HepG2 (cell line): ENCODE measurements at regions not wholly inside any gene's neighbourhood (a gene's known extent, or its start where the extent isn't known, plus 50 kb on each side); places are given as distances from the start of the nearest gene placed in this dataset.

Experiments
- ATAC-seq: fragments of 200-7000 bp; cut with Tn5 transposase; 3 replicates; pipeline ENCODE4 v1.9.1; 2020; ENCODE audit warnings: mild to moderate bottlenecking, moderate library complexity
- BruUV-seq: library from RNA; stranded (reverse); fragments of 400-500 nt; replicated peaks from 2 replicates; lab custom pipeline; 2021; lab: Mats Ljungman, UMichigan
- CTCF ChIA-PET: fragments of 300-600 bp; formaldehyde crosslinking; extraction: SDS; loops from one replicate; lab custom pipeline; 2021; ENCODE audit warnings: low total read pairs, inconsistent platforms, low intra/inter-chr PET ratio; lab: Yijun Ruan, JAX
- POLR2A ChIA-PET: fragments of 350-600 bp; sonication (Branson Sonifier 250); formaldehyde crosslinking; loops from one replicate; lab custom pipeline; 2020; ENCODE audit warnings: antibody characterized with exemption, inconsistent platforms; lab: Yijun Ruan, JAX
- DNase-seq: peaks from one replicate; pipeline ENCODE4 v3.0.0-alpha.2; 2015; ENCODE audit warnings: low spot score
- FAIRE-seq: peaks from 3 replicates; lab custom pipeline; 2011; peaks lifted over from hg19 to GRCh38; lab: Jason Lieb, UNC
- H2AFZ ChIP-seq: one replicate; pipeline ENCODE4 v1.6.1; 2011; ENCODE audit warnings: low read length, inconsistent platforms
- H3K27ac ChIP-seq: fragments of 300-600 bp; 3 replicates; pipeline ENCODE4 v1.8.0; 2011; ENCODE audit warnings: mixed run types, mild to moderate bottlenecking, mixed read lengths, low read length, inconsistent platforms; ENCODE audit not compliant: insufficient read depth; ENCODE audit errors: extremely low read length
- H3K27me3 ChIP-seq, 2 experiments: fragments of 200-600 bp in 1 of 2; 2 replicates in 1 of 2; 3 replicates in 1 of 2; pipeline versions ENCODE4 v1.6.0 to v1.8.0; 2011; ENCODE audit warnings: low read length in 2 of 2, mild to moderate bottlenecking in 2 of 2, moderate library complexity in 2 of 2, inconsistent platforms in 1 of 2; ENCODE audit not compliant: insufficient read depth in 2 of 2, control insufficient read depth in 1 of 2
- H3K36me3 ChIP-seq, 2 experiments: fragments of 200-600 bp in 1 of 2; replicated peaks in 1 of 2; 2 replicates in 1 of 2; 3 replicates in 1 of 2; pipeline versions ENCODE4 v1.5.1 to v1.8.0; 2011; ENCODE audit warnings: low read length in 2 of 2, inconsistent platforms in 1 of 2; ENCODE audit not compliant: insufficient read depth in 2 of 2, control insufficient read depth in 1 of 2
- H3K4me1 ChIP-seq: 2 replicates; pipeline ENCODE4 v1.5.1; 2012; ENCODE audit warnings: low read length, inconsistent platforms; ENCODE audit not compliant: insufficient read depth
- H3K4me2 ChIP-seq: 2 replicates; pipeline ENCODE4 v1.6.0; 2011; ENCODE audit warnings: low read depth, low read length, inconsistent platforms
- H3K4me3 ChIP-seq, 3 experiments: fragments of 200-600 bp in 1 of 3; sonication (generic), shearing (Covaris generic) in 1 of 3; replicated peaks in 1 of 3; 2 replicates each; pipeline ENCODE4 v1.5.1; 2011 to 2016; ENCODE audit warnings: low read length in 3 of 3, inconsistent platforms in 2 of 3, low read depth in 2 of 3, mild to moderate bottlenecking in 2 of 3, control low read depth in 1 of 3, mixed read lengths in 1 of 3; ENCODE audit not compliant: insufficient read depth in 1 of 3
- H3K79me2 ChIP-seq: one replicate; pipeline ENCODE4 v1.6.1; 2011; ENCODE audit warnings: low read length, inconsistent platforms; ENCODE audit not compliant: insufficient read depth
- H3K9ac ChIP-seq: 2 replicates; pipeline ENCODE4 v1.6.0; 2011; ENCODE audit warnings: mild to moderate bottlenecking, low read depth, low read length, inconsistent platforms; ENCODE audit not compliant: insufficient read depth
- H3K9me3 ChIP-seq: 2 replicates; pipeline ENCODE4 v1.5.1; 2012; ENCODE audit warnings: mild to moderate bottlenecking, low read length
- H4K20me1 ChIP-seq: 2 replicates; pipeline ENCODE4 v1.6.0; 2011; ENCODE audit warnings: inconsistent platforms, mild to moderate bottlenecking, low read length, moderate library complexity; ENCODE audit not compliant: insufficient read depth
- CCAR2 ChIP-seq: fragments of 200-400 bp; formaldehyde crosslinking; optimal IDR thresholded peaks from 2 replicates; pipeline ENCODE3; 2018; ENCODE audit warnings: low read depth, mild to moderate bottlenecking, low read length, moderate library complexity
- HMGA1 ChIP-seq: sonication (generic); formaldehyde crosslinking; conservative IDR thresholded peaks from 2 replicates; pipeline ENCODE4 v1.4.0; 2020; ENCODE audit warnings: missing genetic modification reagents
- MATR3 ChIP-seq: sonication (generic); formaldehyde crosslinking; IDR thresholded peaks from 2 replicates; pipeline ENCODE4 v1.4.0; 2020; ENCODE audit warnings: missing genetic modification reagents
- RARA ChIP-seq: IDR thresholded peaks from 2 replicates; pipeline ENCODE4 v1.6.1; 2016; ENCODE audit warnings: missing genetic modification reagents, missing compliant biosample characterization
- TGIF2 ChIP-seq: IDR thresholded peaks from 2 replicates; pipeline ENCODE4 v1.6.1; 2016; ENCODE audit warnings: control low read depth, missing compliant biosample characterization
- ZFP37 ChIP-seq: sonication (generic); formaldehyde crosslinking; IDR thresholded peaks from 2 replicates; pipeline ENCODE4 v1.4.0; 2020; ENCODE audit warnings: missing genetic modification reagents, borderline replicate concordance
- ZNF501 ChIP-seq: sonication (generic); formaldehyde crosslinking; IDR thresholded peaks from 2 replicates; pipeline ENCODE4 v1.5.1; 2020; ENCODE audit warnings: mild to moderate bottlenecking, moderate library complexity, missing genetic modification reagents
- ZNF543 ChIP-seq: sonication (generic); formaldehyde crosslinking; IDR thresholded peaks from 2 replicates; pipeline ENCODE4 v1.4.0; 2020; ENCODE audit warnings: mild to moderate bottlenecking, missing genetic modification reagents
- ZNF597 ChIP-seq: sonication (generic); formaldehyde crosslinking; IDR thresholded peaks from 2 replicates; pipeline ENCODE4 v1.5.0; 2020; ENCODE audit warnings: missing genetic modification reagents
- ZNF629 ChIP-seq: sonication (generic); formaldehyde crosslinking; conservative IDR thresholded peaks from 2 replicates; pipeline ENCODE4 v1.5.0; 2020; ENCODE audit warnings: missing genetic modification reagents
- ZNF83 ChIP-seq: sonication (generic); formaldehyde crosslinking; IDR thresholded peaks from 2 replicates; pipeline ENCODE4 v1.4.0; 2020; ENCODE audit warnings: missing genetic modification reagents, mild to moderate bottlenecking, borderline replicate concordance
- WGBS: methylation state at CpG from one replicate; pipeline ENCODE4 v1.1.6; 2017; ENCODE audit warnings: low lambda C conversion rate; 5-methylcytosine and 5-hydroxymethylcytosine counted together
- in situ Hi-C: cut with HindIII; loops from 2 replicates; pipeline ENCODE4 v1.10.0; 2017; ENCODE audit warnings: low pct_unique_long_range_greater_than_20kb; ENCODE audit not compliant: extremely low pct_ligation_motif_present
- intact Hi-C: fragments of 100-400 bp; cut with micrococcal nuclease; formaldehyde crosslinking; loops from one replicate; pipeline ENCODE4 v1.10.0; 2022; ENCODE audit not compliant: unreplicated experiment
- TF ChIP-seq, protein P1 (sequence below), 2 experiments: sonication (generic) in 1 of 2; formaldehyde crosslinking in 1 of 2; IDR thresholded peaks; 2 replicates each; pipeline versions ENCODE4 v1.5.1 to v1.6.1; 2011 to 2020; ENCODE audit warnings: borderline replicate concordance in 1 of 2, low read depth in 1 of 2, low read length in 1 of 2, mild to moderate bottlenecking in 1 of 2, missing genetic modification reagents in 1 of 2, moderate library complexity in 1 of 2
- TF ChIP-seq, protein P2 (sequence below): fragments of 450-650 bp; IDR thresholded peaks from 2 replicates; pipeline ENCODE4 v1.6.1; 2016

DNA sequence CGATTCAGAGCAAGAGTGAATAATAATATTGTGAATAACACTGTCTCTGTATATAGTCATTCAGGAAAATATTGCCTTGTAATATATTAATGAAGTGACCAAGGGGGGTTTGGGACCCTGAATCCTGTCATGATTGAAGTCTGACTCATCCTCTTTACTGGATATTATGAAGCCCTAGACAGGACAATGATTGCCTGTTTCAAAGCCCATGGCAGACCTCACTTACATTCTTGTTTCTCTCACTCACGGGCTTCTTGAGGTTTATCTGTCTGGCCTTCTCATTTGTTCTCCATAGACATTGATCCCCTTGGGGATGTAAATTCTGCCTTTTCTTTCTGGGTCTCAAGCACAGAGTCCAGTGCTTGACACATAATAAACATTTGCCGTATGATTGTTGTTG, 449.3 kb upstream of the THRB start (continued):
- TF ChIP-seq, protein P1, sequence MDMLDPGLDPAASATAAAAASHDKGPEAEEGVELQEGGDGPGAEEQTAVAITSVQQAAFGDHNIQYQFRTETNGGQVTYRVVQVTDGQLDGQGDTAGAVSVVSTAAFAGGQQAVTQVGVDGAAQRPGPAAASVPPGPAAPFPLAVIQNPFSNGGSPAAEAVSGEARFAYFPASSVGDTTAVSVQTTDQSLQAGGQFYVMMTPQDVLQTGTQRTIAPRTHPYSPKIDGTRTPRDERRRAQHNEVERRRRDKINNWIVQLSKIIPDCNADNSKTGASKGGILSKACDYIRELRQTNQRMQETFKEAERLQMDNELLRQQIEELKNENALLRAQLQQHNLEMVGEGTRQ (IDR thresholded peaks at IDR 0.05; ENCODE audit: low read depth, low read length) = no peak
- TF ChIP-seq, protein P1 (CRISPR knock-in tag; IDR thresholded peaks at IDR 0.05; ENCODE audit: borderline replicate concordance) = no peak
- no peak for TF ChIP-seq ZNF543 (CRISPR knock-in tag)
- no peak for TF ChIP-seq CCAR2
- no peak for TF ChIP-seq ZNF597 (CRISPR knock-in tag)
- no peak for TF ChIP-seq TGIF2
- TF ChIP-seq, all 625 proteins: peak for 0

- intact Hi-C loops = no loop called here
- POLR2A ChIA-PET = no interaction called here
- H3K36me3 ChIP-seq = no peaks in the 10 kb centered on the region
- DNase-seq = no peak
- no peak overlapping the region for H3K27ac ChIP-seq
- 25% methylated on average over 3 of the region's 3 CpGs for WGBS
- H3K4me2 ChIP-seq = no peak overlapping the region
- ATAC-seq = no peak
- TF ChIP-seq, protein P2, sequence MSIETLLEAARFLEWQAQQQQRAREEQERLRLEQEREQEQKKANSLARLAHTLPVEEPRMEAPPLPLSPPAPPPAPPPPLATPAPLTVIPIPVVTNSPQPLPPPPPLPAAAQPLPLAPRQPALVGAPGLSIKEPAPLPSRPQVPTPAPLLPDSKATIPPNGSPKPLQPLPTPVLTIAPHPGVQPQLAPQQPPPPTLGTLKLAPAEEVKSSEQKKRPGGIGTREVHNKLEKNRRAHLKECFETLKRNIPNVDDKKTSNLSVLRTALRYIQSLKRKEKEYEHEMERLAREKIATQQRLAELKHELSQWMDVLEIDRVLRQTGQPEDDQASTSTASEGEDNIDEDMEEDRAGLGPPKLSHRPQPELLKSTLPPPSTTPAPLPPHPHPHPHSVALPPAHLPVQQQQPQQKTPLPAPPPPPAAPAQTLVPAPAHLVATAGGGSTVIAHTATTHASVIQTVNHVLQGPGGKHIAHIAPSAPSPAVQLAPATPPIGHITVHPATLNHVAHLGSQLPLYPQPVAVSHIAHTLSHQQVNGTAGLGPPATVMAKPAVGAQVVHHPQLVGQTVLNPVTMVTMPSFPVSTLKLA = peak; percentile 90
- TF ChIP-seq HMGA1 (CRISPR knock-in tag) (no peak), ZFP37 (CRISPR knock-in tag) (no peak), RARA (CRISPR knock-in tag) (no peak), ZNF629 (CRISPR knock-in tag) (no peak), ZNF501 (no peak), ZNF83 (CRISPR knock-in tag) (no peak), MATR3 (CRISPR knock-in tag) (no peak)
- no peaks in the 10 kb centered on the region for H3K27me3 ChIP-seq
- H4K20me1 ChIP-seq = no peaks in the 10 kb centered on the region
- no peaks in the 10 kb centered on the region for H3K4me1 ChIP-seq
- CTCF ChIA-PET = no interaction called here
- no peak overlapping the region for H2AFZ ChIP-seq
- no peak overlapping the region for H3K9ac ChIP-seq
- H3K79me2 ChIP-seq = no peaks in the 10 kb centered on the region
- no peak for FAIRE-seq
- H3K4me3 ChIP-seq = no peak overlapping the region
- in situ Hi-C loops = no loop called here
- H3K9me3 ChIP-seq = no peaks in the 10 kb centered on the region
- BruUV-seq = no TSS peak
Measured at GRCh38 chr3:24944805-24945520, 450.3 kb upstream of the THRB start.
